ENCODE measurements at regions not wholly inside any gene's neighbourhood (a gene's known extent, or its start where the extent isn't known, plus 50 kb on each side); places are given as distances from the start of the nearest gene placed in this dataset.

- H3K9me3 Mint-ChIP-seq, result no peaks in the 10 kb centered on the region
- no peak for TF ChIP-seq CTCF (IDR thresholded peaks at IDR 0.05)
- no peak for ATAC-seq (ENCODE audit: low read depth)
Measured at GRCh38 chr20:60304026-60304590, 345.9 kb downstream of the CDH26 start.

DNA sequence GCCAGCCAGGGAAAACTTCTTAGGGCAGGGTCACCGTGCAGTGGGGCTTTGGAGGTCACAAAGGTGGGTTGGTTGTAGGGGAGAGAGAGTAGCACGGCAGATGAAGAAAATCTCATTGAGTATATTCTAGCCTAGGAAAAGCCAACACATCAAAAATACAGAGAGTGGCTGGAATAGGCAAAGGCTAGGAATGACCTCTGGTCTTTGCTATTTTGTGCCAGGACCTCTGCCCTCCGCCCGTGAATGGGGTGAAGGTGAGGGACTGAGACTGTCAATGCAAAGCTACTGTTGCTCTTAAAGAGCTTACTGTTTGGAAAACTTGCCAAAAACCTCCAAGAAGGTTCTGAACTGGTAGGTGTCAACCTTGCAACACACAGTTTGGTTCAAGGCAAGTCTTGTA, 346.7 kb downstream of the CDH26 start:
- Mint-ChIP-seq H3K9me3 (no peaks in the 10 kb centered on the region), H3K4me1 (no peaks in the 10 kb centered on the region), H3K36me3 (ENCODE audit: low read depth) (no peaks in the 10 kb centered on the region), H3K4me3 (no peak overlapping the region), H3K27me3 (no peaks in the 10 kb centered on the region), H3K27ac (no peak overlapping the region)
- DNase-seq, result no peak
- ATAC-seq (ENCODE audit: low read depth), result no peak
- POLR2A ChIA-PET, result no interaction called here
- TF ChIP-seq CTCF (IDR thresholded peaks at IDR 0.05), result no peak
- CTCF ChIA-PET, result no interaction called here
- intact Hi-C loops (cut with micrococcal nuclease), result no loop called here

More at GRCh38 chr20:60304026-60304590, 345.9 kb downstream of the CDH26 start:
- no peak overlapping the region for H3K27ac Mint-ChIP-seq
- no peak for DNase-seq
- ChIA-PET CTCF (no interaction called here), POLR2A (no interaction called here)
- no peak overlapping the region for H3K4me3 Mint-ChIP-seq
- intact Hi-C loops (cut with micrococcal nuclease), result no loop called here
- no peaks in the 10 kb centered on the region for H3K36me3 Mint-ChIP-seq (ENCODE audit: low read depth)
- no peaks in the 10 kb centered on the region for H3K4me1 Mint-ChIP-seq
- no peaks in the 10 kb centered on the region for H3K27me3 Mint-ChIP-seq

DNA sequence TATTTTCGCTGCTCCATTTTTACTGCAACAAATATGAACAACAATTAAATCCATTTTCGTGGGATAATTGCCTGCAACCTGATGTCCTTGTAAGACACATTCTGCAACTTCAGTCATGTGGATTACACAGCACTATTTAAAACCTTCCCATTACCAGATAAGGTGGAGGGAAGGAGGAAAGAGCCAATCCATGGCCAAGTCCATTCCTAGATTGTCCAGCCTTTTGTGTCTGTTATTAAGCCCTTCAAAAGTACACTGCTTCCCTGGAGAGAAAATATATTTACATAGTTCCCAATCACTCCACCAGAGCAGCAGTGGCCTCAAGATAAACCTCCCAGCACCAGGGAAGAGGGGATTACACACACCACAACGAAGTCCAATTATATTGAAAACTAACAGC, 347.9 kb downstream of the CDH26 start:
- no peak overlapping the region for H3K27ac Mint-ChIP-seq
- no peak for ATAC-seq (ENCODE audit: low read depth)
- CTCF ChIA-PET, result no interaction called here
- H3K27me3 Mint-ChIP-seq, result no peaks in the 10 kb centered on the region
- H3K4me1 Mint-ChIP-seq, result no peaks in the 10 kb centered on the region
- no peak overlapping the region for H3K4me3 Mint-ChIP-seq
- no peaks in the 10 kb centered on the region for H3K9me3 Mint-ChIP-seq
- DNase-seq, result no peak
- intact Hi-C loops (cut with micrococcal nuclease), result no loop called here
- no peak for TF ChIP-seq CTCF (IDR thresholded peaks at IDR 0.05)
- POLR2A ChIA-PET, result no interaction called here
- no peaks in the 10 kb centered on the region for H3K36me3 Mint-ChIP-seq (ENCODE audit: low read depth)

- H3K9me3 Mint-ChIP-seq, result no peaks in the 10 kb centered on the region
- H3K4me3 Mint-ChIP-seq, result no peak overlapping the region
- CTCF ChIA-PET, result no interaction called here
- no peaks in the 10 kb centered on the region for H3K27me3 Mint-ChIP-seq
- ATAC-seq (ENCODE audit: low read depth), result no peak
- DNase-seq, result no peak
- H3K27ac Mint-ChIP-seq, result no peak overlapping the region
- no peaks in the 10 kb centered on the region for H3K36me3 Mint-ChIP-seq (ENCODE audit: low read depth)
- TF ChIP-seq CTCF (IDR thresholded peaks at IDR 0.05), result no peak
- POLR2A ChIA-PET, result no interaction called here
- H3K4me1 Mint-ChIP-seq, result no peaks in the 10 kb centered on the region
- intact Hi-C loops (cut with micrococcal nuclease), result no loop called here
Measured at GRCh38 chr20:60306551-60306950, 348.3 kb downstream of the CDH26 start.

- no peak for DNase-seq
- ChIA-PET POLR2A (no interaction called here), CTCF (no interaction called here)
- no peak for TF ChIP-seq CTCF (IDR thresholded peaks at IDR 0.05)
- no peaks in the 10 kb centered on the region for H3K4me1 Mint-ChIP-seq
- peaks cover 2% of the 10 kb centered on the region for H3K9me3 Mint-ChIP-seq
- H3K27me3 Mint-ChIP-seq, result no peaks in the 10 kb centered on the region
- intact Hi-C loops (cut with micrococcal nuclease), result no loop called here
- H3K4me3 Mint-ChIP-seq, result no peak overlapping the region
- no peaks in the 10 kb centered on the region for H3K36me3 Mint-ChIP-seq (ENCODE audit: low read depth)
- no peak overlapping the region for H3K27ac Mint-ChIP-seq
- no peak for ATAC-seq (ENCODE audit: low read depth)
Measured at GRCh38 chr20:60310560-60311349, 352.5 kb downstream of the CDH26 start.

Measured in activated B cell treated with CpG ODN at 0.5 μM for 24 hours (primary cell).